SK-N-SH (cell line): ENCODE measurements at regions not wholly inside any gene's neighbourhood (a gene's known extent, or its start where the extent isn't known, plus 50 kb on each side); places are given as distances from the start of the nearest gene placed in this dataset.

Experiments
- CTCF ChIP-seq: fragments of 200-600 bp; sonication (generic); IDR thresholded peaks from 2 replicates; pipeline ENCODE4 v1.6.1; 2017; ENCODE audit warnings: antibody characterized with exemption, mild to moderate bottlenecking, moderate library complexity
- NRF1 ChIP-seq: IDR thresholded peaks from 2 replicates; pipeline ENCODE4 v1.6.1; 2012; ENCODE audit warnings: low read depth, mild to moderate bottlenecking, low read length
- RAD21 ChIP-seq: IDR thresholded peaks from 2 replicates; pipeline ENCODE4 v1.6.1; 2012; ENCODE audit warnings: mild to moderate bottlenecking, low read length
- RCOR1 ChIP-seq: fragments of 150-350 bp; IDR thresholded peaks from 2 replicates; pipeline ENCODE4 v1.6.1; 2017; ENCODE audit warnings: antibody characterized with exemption, low read length
- SIN3A ChIP-seq: IDR thresholded peaks from 2 replicates; pipeline ENCODE4 v1.6.1; 2012; ENCODE audit warnings: low read depth, mild to moderate bottlenecking, low read length, moderate library complexity, borderline replicate concordance
- SMC3 ChIP-seq: IDR thresholded peaks from 2 replicates; pipeline ENCODE4 v1.6.1; 2012; ENCODE audit warnings: low read depth, low read length, improper control_type of control experiment
- YY1 ChIP-seq: IDR thresholded peaks from 2 replicates; pipeline ENCODE4 v1.4.0; 2012; ENCODE audit warnings: low read depth, mild to moderate bottlenecking

DNA sequence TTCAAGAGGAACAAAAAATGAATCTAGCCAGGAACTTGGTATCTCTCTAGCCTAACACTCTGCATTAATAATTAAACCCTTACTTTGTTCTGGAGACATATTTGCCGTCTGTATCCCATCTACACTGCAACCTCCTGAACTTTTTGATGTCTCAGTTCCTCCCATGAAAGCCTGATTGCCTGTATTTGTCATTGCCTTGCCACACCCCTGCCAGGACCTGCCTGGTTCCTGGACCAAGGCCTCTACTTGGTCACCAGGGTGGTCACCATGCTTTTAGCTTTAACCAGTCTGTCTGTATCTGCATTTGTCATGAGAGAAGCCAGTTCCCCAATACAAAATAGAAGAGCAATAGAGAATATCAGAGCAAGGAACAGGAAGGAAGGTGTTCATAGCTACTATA is 58.8 kb upstream of the NOL4 start:
- TF ChIP-seq CTCF (no peak), NRF1 (no peak), YY1 (no peak), RAD21 (no peak), RCOR1 (no peak), SIN3A (no peak), SMC3 (no peak)
